Nephron progenitor cell (in vitro differentiated cells): ENCODE measurements at regions not wholly inside any gene's neighbourhood (a gene's known extent, or its start where the extent isn't known, plus 50 kb on each side); places are given as distances from the start of the nearest gene placed in this dataset.

Source experiments
- DNase-seq: peaks from one replicate; pipeline ENCODE4 v3.0.0; 2021
- H3K27ac Mint-ChIP-seq: 2 replicates; pipeline ENCODE4 v1.8.0; 2021; ENCODE audit warnings: mild to moderate bottlenecking, moderate library complexity, mixed read lengths
- H3K27me3 Mint-ChIP-seq: 2 replicates; pipeline ENCODE4 v1.8.0; 2021; ENCODE audit warnings: mild to moderate bottlenecking, low read depth, mixed read lengths; ENCODE audit not compliant: poor library complexity
- H3K36me3 Mint-ChIP-seq: 2 replicates; pipeline ENCODE4 v1.8.0; 2021; ENCODE audit warnings: low read depth, mixed read lengths
- H3K4me1 Mint-ChIP-seq: 2 replicates; pipeline ENCODE4 v1.8.0; 2021; ENCODE audit warnings: mixed read lengths
- H3K4me3 Mint-ChIP-seq: 2 replicates; pipeline ENCODE4 v1.8.0; 2021; ENCODE audit warnings: mild to moderate bottlenecking, moderate library complexity, mixed read lengths
- H3K9me3 Mint-ChIP-seq: 2 replicates; pipeline ENCODE4 v1.8.0; 2021; ENCODE audit warnings: mild to moderate bottlenecking, moderate library complexity, mixed read lengths
- TF ChIP-seq, protein P1 (sequence below): fragments of 200-600 bp; sonication (generic); IDR thresholded peaks from 2 replicates; pipeline ENCODE4 v1.5.0; 2021; ENCODE audit warnings: antibody characterized with exemption

DNA sequence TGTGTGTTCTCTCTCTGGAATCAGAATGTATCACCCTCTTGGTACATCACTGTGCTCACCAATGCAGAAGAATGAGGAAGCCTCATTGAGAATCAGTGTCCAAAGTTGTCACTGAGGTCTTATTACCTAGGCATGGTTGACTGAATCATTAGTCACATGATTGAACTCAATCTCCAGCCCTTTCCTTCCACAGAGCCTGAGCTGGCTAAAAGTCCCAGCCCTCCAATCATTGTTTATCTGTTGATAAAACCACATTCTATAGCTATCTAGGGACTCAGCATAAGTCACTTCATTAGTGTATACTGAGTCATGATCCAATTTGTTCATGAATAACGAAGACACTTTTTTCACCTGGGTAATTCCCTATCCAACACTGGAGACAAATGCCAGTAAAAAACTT, 396.8 kb downstream of the TRAM1L1 start:
- H3K27me3 Mint-ChIP-seq: no peaks in the 10 kb centered on the region
- H3K27ac Mint-ChIP-seq: no peak overlapping the region
- H3K9me3 Mint-ChIP-seq: no peaks in the 10 kb centered on the region
- H3K4me1 Mint-ChIP-seq: no peaks in the 10 kb centered on the region
- no peaks in the 10 kb centered on the region for H3K36me3 Mint-ChIP-seq
- H3K4me3 Mint-ChIP-seq: no peak overlapping the region
- TF ChIP-seq, protein P1, sequence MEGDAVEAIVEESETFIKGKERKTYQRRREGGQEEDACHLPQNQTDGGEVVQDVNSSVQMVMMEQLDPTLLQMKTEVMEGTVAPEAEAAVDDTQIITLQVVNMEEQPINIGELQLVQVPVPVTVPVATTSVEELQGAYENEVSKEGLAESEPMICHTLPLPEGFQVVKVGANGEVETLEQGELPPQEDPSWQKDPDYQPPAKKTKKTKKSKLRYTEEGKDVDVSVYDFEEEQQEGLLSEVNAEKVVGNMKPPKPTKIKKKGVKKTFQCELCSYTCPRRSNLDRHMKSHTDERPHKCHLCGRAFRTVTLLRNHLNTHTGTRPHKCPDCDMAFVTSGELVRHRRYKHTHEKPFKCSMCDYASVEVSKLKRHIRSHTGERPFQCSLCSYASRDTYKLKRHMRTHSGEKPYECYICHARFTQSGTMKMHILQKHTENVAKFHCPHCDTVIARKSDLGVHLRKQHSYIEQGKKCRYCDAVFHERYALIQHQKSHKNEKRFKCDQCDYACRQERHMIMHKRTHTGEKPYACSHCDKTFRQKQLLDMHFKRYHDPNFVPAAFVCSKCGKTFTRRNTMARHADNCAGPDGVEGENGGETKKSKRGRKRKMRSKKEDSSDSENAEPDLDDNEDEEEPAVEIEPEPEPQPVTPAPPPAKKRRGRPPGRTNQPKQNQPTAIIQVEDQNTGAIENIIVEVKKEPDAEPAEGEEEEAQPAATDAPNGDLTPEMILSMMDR: no peak
- DNase-seq: no peak

GRCh38 chr4:116668190-116668589, 417.2 kb downstream of the TRAM1L1 start:
- H3K36me3 Mint-ChIP-seq: no peaks in the 10 kb centered on the region

DNA sequence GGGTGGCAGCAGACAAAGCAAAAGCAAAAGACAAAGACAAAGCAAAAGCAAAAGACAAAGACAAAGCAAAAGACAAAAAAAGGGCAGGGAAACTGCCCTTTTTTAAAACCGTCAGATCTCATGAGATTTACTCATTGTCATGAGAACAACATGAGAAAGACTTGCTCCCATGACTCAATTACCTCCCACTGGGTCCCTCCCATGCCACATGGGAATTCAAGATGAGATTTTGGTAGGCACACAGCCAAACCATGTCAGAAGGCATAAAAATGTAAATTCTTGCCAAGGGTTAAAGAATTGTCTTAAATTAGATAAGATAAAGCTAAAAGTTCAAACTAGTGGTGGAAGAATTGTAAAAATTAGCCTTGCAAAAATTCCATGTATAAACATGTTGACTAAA, 419.7 kb downstream of the TRAM1L1 start:
- Mint-ChIP-seq H3K27me3 (peaks cover 3% of the 10 kb centered on the region), H3K4me1 (no peaks in the 10 kb centered on the region), H3K4me3 (no peak overlapping the region), H3K9me3 (peaks cover 7% of the 10 kb centered on the region), H3K27ac (no peak overlapping the region), H3K36me3 (no peaks in the 10 kb centered on the region)
- TF ChIP-seq, protein P1: no peak
- DNase-seq: no peak

More at GRCh38 chr4:116668190-116668589, 417.2 kb downstream of the TRAM1L1 start:
- H3K4me1 Mint-ChIP-seq: peaks cover 5% of the 10 kb centered on the region
- H3K9me3 Mint-ChIP-seq: peaks cover 3% of the 10 kb centered on the region
- H3K27me3 Mint-ChIP-seq: peaks cover 3% of the 10 kb centered on the region
- H3K27ac Mint-ChIP-seq: no peak overlapping the region
- no peak for DNase-seq
- H3K4me3 Mint-ChIP-seq: no peak overlapping the region
- TF ChIP-seq, protein P1: no peak

DNA sequence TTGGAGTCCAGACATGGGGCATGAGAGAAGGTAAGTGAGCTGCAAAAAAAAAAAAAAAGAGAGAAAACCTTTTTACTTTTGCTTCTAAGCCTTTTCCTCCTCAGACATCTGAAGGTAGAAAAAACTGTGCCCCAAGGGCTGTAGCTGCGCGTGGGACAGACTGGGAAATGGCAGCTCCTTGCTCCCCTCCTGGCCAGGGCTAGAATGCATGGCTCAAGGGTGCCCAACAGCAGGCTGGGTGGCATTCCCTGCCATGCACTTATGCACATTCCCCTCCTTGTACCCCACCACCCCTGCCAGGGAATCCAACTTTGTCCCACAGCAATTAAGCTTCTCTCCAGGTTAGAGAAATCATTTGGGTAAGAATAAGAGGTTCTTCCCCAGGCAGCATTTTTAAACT, 421.2 kb downstream of the TRAM1L1 start:
- Mint-ChIP-seq H3K27me3 (peaks cover 3% of the 10 kb centered on the region), H3K36me3 (no peaks in the 10 kb centered on the region), H3K9me3 (peaks cover 22% of the 10 kb centered on the region), H3K27ac (no peak overlapping the region), H3K4me3 (no peak overlapping the region), H3K4me1 (no peaks in the 10 kb centered on the region)
- no peak for DNase-seq
- TF ChIP-seq, protein P1: no peak

GRCh38 chr4:116639070-116639577, 446.3 kb downstream of the TRAM1L1 start:
- Mint-ChIP-seq H3K4me1 (no peaks in the 10 kb centered on the region), H3K27me3 (no peaks in the 10 kb centered on the region), H3K36me3 (no peaks in the 10 kb centered on the region), H3K4me3 (no peak overlapping the region), H3K9me3 (no peaks in the 10 kb centered on the region), H3K27ac (no peak overlapping the region)
- TF ChIP-seq, protein P1: no peak
- no peak for DNase-seq

DNA sequence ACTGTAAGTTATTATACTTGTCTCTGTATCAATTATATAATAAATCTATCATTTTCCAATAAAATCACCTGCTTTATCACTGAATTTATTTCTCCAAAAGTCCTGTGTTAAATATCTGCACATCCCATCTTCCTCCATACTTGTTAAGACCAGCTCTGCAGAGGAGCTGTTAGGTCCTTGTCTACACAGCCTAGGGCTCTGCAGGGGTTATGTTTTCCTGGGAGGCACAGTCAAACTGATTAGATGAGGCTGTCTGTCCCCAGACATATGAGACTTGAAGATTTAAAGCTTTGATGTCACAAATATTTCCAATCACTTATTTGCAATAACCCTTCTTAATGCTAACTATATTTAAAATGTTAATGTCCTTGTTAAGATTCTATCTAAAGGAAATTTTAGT, 446.8 kb downstream of the TRAM1L1 start:
- no peaks in the 10 kb centered on the region for H3K36me3 Mint-ChIP-seq
- no peaks in the 10 kb centered on the region for H3K4me1 Mint-ChIP-seq
- H3K27ac Mint-ChIP-seq: no peak overlapping the region
- no peak overlapping the region for H3K4me3 Mint-ChIP-seq
- no peaks in the 10 kb centered on the region for H3K27me3 Mint-ChIP-seq
- no peak for DNase-seq
- no peaks in the 10 kb centered on the region for H3K9me3 Mint-ChIP-seq
- TF ChIP-seq, protein P1: no peak
